Activated B cell treated with CpG ODN at 0.5 μM for 24 hours (primary cell): ENCODE measurements at regions not wholly inside any gene's neighbourhood (a gene's known extent, or its start where the extent isn't known, plus 50 kb on each side); places are given as distances from the start of the nearest gene placed in this dataset.

Experiments
- ATAC-seq: fragments of 200-7000 bp; cut with Tn5 transposase; one replicate; pipeline ENCODE4 v1.10.0; 2021; ENCODE audit warnings: low read depth, mild to moderate bottlenecking, moderate library complexity
- CTCF ChIA-PET: fragments of 350-600 bp; sonication (Branson Sonifier 250); formaldehyde crosslinking; loops from one replicate; lab custom pipeline; 2021; ENCODE audit warnings: antibody characterized with exemption; lab: Charles Lee
- POLR2A ChIA-PET: fragments of 350-600 bp; sonication (Branson Sonifier 250); formaldehyde crosslinking; loops from one replicate; lab custom pipeline; 2021; ENCODE audit warnings: antibody characterized with exemption; lab: Charles Lee
- DNase-seq: peaks from one replicate; pipeline ENCODE4 v3.0.0; 2022
- H3K27ac Mint-ChIP-seq: one replicate; pipeline ENCODE4 v1.8.0; 2020; ENCODE audit warnings: mixed read lengths
- H3K27me3 Mint-ChIP-seq: one replicate; pipeline ENCODE4 v1.8.0; 2021; ENCODE audit warnings: mixed read lengths
- H3K36me3 Mint-ChIP-seq: one replicate; pipeline ENCODE4 v1.8.0; 2021; ENCODE audit warnings: low read depth, mixed read lengths
- H3K4me1 Mint-ChIP-seq: one replicate; pipeline ENCODE4 v1.8.0; 2021; ENCODE audit warnings: mixed read lengths
- H3K4me3 Mint-ChIP-seq: one replicate; pipeline ENCODE4 v1.8.0; 2020; ENCODE audit warnings: mild to moderate bottlenecking, mixed read lengths
- H3K9me3 Mint-ChIP-seq: one replicate; pipeline ENCODE4 v1.8.0; 2020; ENCODE audit warnings: mixed read lengths
- intact Hi-C: fragments of 100-400 bp; cut with micrococcal nuclease; formaldehyde crosslinking; loops from one replicate; pipeline ENCODE4 v1.15.1; 2024
- TF ChIP-seq, protein P1 (sequence below): fragments of 200-600 bp; IDR thresholded peaks from one replicate; pipeline ENCODE4 v1.8.0; 2022; ENCODE audit warnings: antibody characterized with exemption, mild to moderate bottlenecking

DNA sequence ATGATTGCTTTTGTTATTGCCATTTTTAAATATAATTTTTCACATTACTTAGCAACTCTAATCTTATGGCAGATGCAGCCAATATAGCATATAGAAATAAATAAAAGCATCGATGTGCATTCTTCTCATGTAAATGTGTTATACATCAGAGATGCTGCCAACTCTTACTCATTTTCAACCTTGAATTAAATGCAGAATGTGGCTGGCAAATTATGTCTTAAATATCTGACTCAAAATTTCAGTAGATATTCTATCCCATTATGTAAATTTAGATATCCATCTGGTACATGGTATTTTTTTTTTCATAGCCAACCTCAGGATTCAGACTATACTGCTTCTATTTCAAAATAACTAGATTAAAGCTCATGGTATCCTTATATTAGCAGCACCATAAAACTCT lies 916.7 kb upstream of the TMPRSS15 start:
- DNase-seq = no peak
- no peaks in the 10 kb centered on the region for H3K9me3 Mint-ChIP-seq
- ChIA-PET POLR2A (no interaction called here), CTCF (no interaction called here)
- H3K36me3 Mint-ChIP-seq = no peaks in the 10 kb centered on the region
- TF ChIP-seq, protein P1, sequence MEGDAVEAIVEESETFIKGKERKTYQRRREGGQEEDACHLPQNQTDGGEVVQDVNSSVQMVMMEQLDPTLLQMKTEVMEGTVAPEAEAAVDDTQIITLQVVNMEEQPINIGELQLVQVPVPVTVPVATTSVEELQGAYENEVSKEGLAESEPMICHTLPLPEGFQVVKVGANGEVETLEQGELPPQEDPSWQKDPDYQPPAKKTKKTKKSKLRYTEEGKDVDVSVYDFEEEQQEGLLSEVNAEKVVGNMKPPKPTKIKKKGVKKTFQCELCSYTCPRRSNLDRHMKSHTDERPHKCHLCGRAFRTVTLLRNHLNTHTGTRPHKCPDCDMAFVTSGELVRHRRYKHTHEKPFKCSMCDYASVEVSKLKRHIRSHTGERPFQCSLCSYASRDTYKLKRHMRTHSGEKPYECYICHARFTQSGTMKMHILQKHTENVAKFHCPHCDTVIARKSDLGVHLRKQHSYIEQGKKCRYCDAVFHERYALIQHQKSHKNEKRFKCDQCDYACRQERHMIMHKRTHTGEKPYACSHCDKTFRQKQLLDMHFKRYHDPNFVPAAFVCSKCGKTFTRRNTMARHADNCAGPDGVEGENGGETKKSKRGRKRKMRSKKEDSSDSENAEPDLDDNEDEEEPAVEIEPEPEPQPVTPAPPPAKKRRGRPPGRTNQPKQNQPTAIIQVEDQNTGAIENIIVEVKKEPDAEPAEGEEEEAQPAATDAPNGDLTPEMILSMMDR = no peak
- intact Hi-C loops = no loop called here
- no peak for ATAC-seq
- no peaks in the 10 kb centered on the region for H3K27me3 Mint-ChIP-seq
- no peak overlapping the region for H3K27ac Mint-ChIP-seq
- no peaks in the 10 kb centered on the region for H3K4me1 Mint-ChIP-seq
- no peak overlapping the region for H3K4me3 Mint-ChIP-seq

DNA sequence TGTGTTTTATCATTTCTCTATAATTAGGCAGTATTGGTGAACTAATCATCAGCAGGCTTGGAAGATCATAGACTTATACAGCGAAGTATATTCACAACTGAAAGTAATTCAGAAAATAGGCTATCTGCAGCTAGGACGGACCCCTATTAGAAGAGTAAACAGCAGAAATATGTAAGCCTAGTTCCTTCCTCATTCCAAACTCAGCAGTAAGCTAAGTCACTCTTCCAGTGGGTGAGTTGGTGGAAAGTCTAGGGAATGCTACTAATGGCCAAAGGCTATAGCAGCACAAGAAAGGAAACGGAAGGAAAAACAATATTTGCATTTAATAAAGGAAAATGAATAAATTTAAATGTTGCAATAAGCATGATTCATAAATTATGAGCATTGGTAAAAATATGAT lies 918.1 kb upstream of the TMPRSS15 start:
- ChIA-PET CTCF (no interaction called here), POLR2A (no interaction called here)
- TF ChIP-seq, protein P1 = no peak
- ATAC-seq (no peak), DNase-seq (no peak)
- H3K27me3 Mint-ChIP-seq = no peaks in the 10 kb centered on the region
- no peaks in the 10 kb centered on the region for H3K36me3 Mint-ChIP-seq
- intact Hi-C loops = no loop called here
- H3K4me1 Mint-ChIP-seq = no peaks in the 10 kb centered on the region
- no peak overlapping the region for H3K4me3 Mint-ChIP-seq
- no peak overlapping the region for H3K27ac Mint-ChIP-seq
- H3K9me3 Mint-ChIP-seq = no peaks in the 10 kb centered on the region

DNA sequence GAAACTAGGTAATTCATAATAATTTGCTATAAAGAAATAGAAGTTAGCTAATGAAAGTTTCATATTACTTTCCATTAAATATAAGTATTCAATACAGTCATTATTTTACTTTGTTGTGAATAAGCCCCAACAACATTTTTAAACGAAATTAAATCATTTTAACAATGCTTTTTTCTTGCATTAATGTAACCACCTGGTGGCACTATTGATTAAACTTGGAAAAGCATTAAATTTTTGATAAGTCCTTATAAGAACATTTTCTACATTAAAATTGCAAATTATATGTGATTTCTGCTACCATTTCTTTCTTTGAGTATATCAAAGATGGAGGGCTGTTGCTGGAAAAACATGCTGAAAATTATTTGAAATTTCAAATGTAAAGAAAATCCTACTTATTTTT lies 918.8 kb upstream of the TMPRSS15 start:
- ChIA-PET CTCF (no interaction called here), POLR2A (no interaction called here)
- TF ChIP-seq, protein P1 = no peak
- DNase-seq (no peak), ATAC-seq (no peak)
- Mint-ChIP-seq H3K36me3 (no peaks in the 10 kb centered on the region), H3K9me3 (peaks cover under 1% of the 10 kb centered on the region), H3K4me1 (no peaks in the 10 kb centered on the region), H3K27me3 (no peaks in the 10 kb centered on the region), H3K27ac (no peak overlapping the region), H3K4me3 (no peak overlapping the region)
- intact Hi-C loops = no loop called here

DNA sequence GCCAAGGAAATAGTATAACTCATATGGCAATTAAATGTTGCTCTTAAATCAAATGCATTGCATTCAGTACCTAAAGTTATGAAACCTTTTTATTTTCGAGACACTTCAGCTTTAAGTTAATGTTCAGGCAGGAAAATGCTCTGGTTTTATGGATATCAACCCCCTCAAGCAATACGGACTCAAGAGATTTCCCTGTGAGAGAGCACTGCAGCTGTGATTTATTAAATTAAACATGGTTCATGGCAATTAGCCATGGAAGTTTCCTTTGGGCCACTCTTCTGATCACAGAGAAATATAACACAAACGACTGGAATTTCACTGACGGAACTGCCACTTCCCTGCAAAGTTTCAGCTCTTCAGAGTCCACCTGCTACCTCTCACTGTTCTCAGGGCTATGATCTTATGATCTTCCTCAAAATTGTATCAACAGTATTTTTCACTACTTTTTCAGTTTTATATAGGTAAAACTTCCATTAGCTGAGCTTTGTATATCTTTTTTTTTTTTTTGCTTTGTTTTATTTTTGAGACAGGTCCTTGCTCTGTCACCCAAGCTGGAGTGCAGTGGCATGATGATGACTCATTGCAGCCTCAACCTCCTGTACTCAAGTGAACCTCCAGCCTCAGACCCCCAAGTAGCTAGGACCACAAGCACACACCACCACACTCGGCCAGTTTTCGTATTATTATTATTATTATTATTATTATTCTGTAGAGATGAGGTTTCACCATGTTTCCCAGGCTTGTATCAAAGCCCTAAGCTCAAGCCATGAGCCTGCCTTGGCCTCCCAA lies 923.1 kb upstream of the TMPRSS15 start:
- DNase-seq (no peak), ATAC-seq (no peak)
- H3K4me1 Mint-ChIP-seq = no peaks in the 10 kb centered on the region
- H3K27ac Mint-ChIP-seq = no peak overlapping the region
- H3K36me3 Mint-ChIP-seq = no peaks in the 10 kb centered on the region
- ChIA-PET POLR2A (no interaction called here), CTCF (interaction anchor here (0.6 kb wide), 2 partner anchors 613 to 1024 kb away, joined by 3 to 4 read pairs; no protein-coding TSS in a partner anchor)
- H3K9me3 Mint-ChIP-seq = peaks cover 7% of the 10 kb centered on the region
- intact Hi-C loops = no loop called here
- TF ChIP-seq, protein P1 = no peak
- H3K4me3 Mint-ChIP-seq = no peak overlapping the region
- H3K27me3 Mint-ChIP-seq = no peaks in the 10 kb centered on the region

DNA sequence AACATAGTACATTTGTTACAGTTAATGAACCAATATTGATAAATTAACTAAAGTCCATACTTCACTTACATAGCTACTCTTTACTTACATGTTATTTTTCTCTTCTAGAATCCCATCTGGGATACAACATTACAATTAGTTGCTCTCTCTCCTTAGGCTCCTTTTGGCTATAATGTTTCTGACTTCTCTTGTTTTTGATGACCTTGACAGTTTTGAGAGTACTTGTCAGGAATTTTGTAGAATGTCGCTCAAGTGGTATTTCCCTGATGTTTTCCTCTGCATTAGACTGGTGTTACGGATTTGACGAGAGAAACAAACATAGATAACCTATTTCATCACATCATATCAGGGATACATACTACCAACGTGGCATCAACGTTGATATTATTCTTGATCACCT lies 925.4 kb upstream of the TMPRSS15 start:
- TF ChIP-seq, protein P1 = no peak
- DNase-seq (no peak), ATAC-seq (no peak)
- Mint-ChIP-seq H3K9me3 (peaks cover 7% of the 10 kb centered on the region), H3K27me3 (no peaks in the 10 kb centered on the region), H3K4me1 (no peaks in the 10 kb centered on the region), H3K27ac (no peak overlapping the region), H3K36me3 (no peaks in the 10 kb centered on the region), H3K4me3 (no peak overlapping the region)
- POLR2A ChIA-PET = no interaction called here
- intact Hi-C loops = no loop called here
- CTCF ChIA-PET = no interaction called here
